A549 (cell line): ENCODE measurements at regions not wholly inside any gene's neighbourhood (a gene's known extent, or its start where the extent isn't known, plus 50 kb on each side); places are given as distances from the start of the nearest gene placed in this dataset.

Source experiments
- RAD21 ChIP-seq, 2 experiments: fragments of >200 bp in 1 of 2; sonication (Bioruptor Twin) in 1 of 2; formaldehyde crosslinking in 1 of 2; IDR thresholded peaks in 1 of 2; conservative IDR thresholded peaks in 1 of 2; 2 replicates in 1 of 2; 3 replicates in 1 of 2; pipeline ENCODE4 v1.6.1; 2012 to 2018; ENCODE audit warnings: inconsistent platforms in 1 of 2
- RFX5 ChIP-seq: fragments of 450-650 bp; IDR thresholded peaks from 2 replicates; pipeline ENCODE4 v1.7.1; 2014; ENCODE audit warnings: antibody characterized with exemption, mild to moderate bottlenecking, moderate library complexity
- TF ChIP-seq, protein P1 (sequence below): fragments of >200 bp; sonication (Bioruptor Twin); formaldehyde crosslinking; IDR thresholded peaks from 3 replicates; pipeline ENCODE4 v1.5.1; 2016

DNA sequence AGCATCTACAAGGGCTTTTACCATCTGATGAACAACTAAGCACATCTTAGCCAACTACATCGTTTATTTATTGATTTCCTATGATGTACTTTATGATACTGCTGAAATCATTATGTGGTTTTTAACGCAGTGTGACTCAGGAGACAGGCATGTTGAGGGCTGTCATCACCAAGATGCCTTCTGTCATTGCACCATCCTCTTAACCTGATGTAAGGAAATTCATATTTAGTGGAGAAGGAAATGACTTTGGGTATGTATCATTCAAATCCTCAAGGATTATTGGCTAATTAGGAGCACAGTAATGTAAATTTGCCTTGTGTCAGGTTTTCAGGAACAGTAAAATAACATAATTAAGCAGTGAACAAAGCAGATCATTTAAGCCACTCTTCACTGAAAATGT, 138.5 kb upstream of the MGMT start:
- TF ChIP-seq RAD21 (conservative IDR thresholded peaks at IDR 0.05 in 1 of 2, IDR thresholded peaks at IDR 0.05 in 1 of 2), result no peak
- TF ChIP-seq, protein P1, sequence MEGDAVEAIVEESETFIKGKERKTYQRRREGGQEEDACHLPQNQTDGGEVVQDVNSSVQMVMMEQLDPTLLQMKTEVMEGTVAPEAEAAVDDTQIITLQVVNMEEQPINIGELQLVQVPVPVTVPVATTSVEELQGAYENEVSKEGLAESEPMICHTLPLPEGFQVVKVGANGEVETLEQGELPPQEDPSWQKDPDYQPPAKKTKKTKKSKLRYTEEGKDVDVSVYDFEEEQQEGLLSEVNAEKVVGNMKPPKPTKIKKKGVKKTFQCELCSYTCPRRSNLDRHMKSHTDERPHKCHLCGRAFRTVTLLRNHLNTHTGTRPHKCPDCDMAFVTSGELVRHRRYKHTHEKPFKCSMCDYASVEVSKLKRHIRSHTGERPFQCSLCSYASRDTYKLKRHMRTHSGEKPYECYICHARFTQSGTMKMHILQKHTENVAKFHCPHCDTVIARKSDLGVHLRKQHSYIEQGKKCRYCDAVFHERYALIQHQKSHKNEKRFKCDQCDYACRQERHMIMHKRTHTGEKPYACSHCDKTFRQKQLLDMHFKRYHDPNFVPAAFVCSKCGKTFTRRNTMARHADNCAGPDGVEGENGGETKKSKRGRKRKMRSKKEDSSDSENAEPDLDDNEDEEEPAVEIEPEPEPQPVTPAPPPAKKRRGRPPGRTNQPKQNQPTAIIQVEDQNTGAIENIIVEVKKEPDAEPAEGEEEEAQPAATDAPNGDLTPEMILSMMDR, result no peak
- no peak for TF ChIP-seq RFX5
